ENCODE measurements at regions not wholly inside any gene's neighbourhood (a gene's known extent, or its start where the extent isn't known, plus 50 kb on each side); places are given as distances from the start of the nearest gene placed in this dataset.

DNA sequence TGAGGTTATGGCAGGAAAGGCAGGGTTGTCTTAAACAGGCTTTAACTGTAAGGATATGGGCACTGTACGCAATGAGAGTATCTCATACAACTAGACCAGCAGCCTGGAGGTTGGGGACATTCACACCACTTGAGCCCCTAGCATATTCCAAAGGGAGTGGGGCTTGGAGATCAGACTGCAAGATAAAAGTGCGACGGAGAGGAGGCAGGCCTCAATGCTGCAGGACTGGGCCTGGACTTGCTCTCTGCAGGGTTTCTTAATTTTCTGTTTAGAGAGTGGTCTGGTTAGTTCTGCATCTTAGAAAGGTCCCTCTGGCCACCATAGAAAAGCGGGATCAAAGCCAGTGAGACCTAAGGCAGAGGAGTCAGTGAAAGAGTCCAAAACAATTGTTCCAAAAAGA, 357.7 kb upstream of the NR2F2 start:
- Histone ChIP-seq H3K9ac (ENCODE audit: insufficient read depth, low read depth, low read length) (no peak overlapping the region), H3K36me3 (replicated peaks in 1 of 2; ENCODE audit: control insufficient read depth in 1 of 2, insufficient read depth in 2 of 2, low read length in 2 of 2) (no peaks in the 10 kb centered on the region), H4K20me1 (ENCODE audit: insufficient read depth, low read length) (no peaks in the 10 kb centered on the region), H3K4me2 (ENCODE audit: low read depth, low read length) (no peak overlapping the region), H3K79me2 (ENCODE audit: insufficient read depth, low read length) (no peaks in the 10 kb centered on the region), H3K9me3 (ENCODE audit: low read length) (no peaks in the 10 kb centered on the region), H3K4me1 (ENCODE audit: insufficient read depth, low read length) (no peaks in the 10 kb centered on the region), H3K27ac (ENCODE audit: extremely low read length, insufficient read depth, low read length) (no peak overlapping the region), H3K4me3 (replicated peaks in 1 of 3; ENCODE audit: insufficient read depth in 1 of 3, low read depth in 2 of 3, low read length in 3 of 3) (no peak overlapping the region), H3K27me3 (ENCODE audit: control insufficient read depth in 1 of 2, insufficient read depth in 2 of 2, low read length in 2 of 2) (peaks cover 0 to 5% of the 10 kb centered on the region in 2 experiments; a peak in 1 of 5 replicates), H2AFZ (ENCODE audit: low read length) (no peak overlapping the region)
- no peak for FAIRE-seq
- no peak for DNase-seq (ENCODE audit: low spot score)
- POLR2A ChIA-PET: no interaction called here
- ATAC-seq: no peak
- CTCF ChIA-PET (ENCODE audit: low intra/inter-chr PET ratio, low total read pairs): no interaction called here
- in situ Hi-C loops (cut with HindIII; ENCODE audit: extremely low pct_ligation_motif_present, low pct_unique_long_range_greater_than_20kb): no loop called here
- TF ChIP-seq STAG1 (CRISPR knock-in tag; IDR thresholded peaks at IDR 0.05) (no peak), RBFOX2 (IDR thresholded peaks at IDR 0.05; ENCODE audit: low read depth, low read length) (no peak), ZNF547 (CRISPR knock-in tag; IDR thresholded peaks at IDR 0.05) (no peak), FOXA3 (CRISPR knock-in tag; IDR thresholded peaks at IDR 0.05) (no peak), SIN3A (IDR thresholded peaks at IDR 0.05; ENCODE audit: borderline replicate concordance, low read depth, low read length) (no peak), ZNF777 (CRISPR knock-in tag; IDR thresholded peaks at IDR 0.05) (no peak), RCOR2 (CRISPR knock-in tag; IDR thresholded peaks at IDR 0.05) (no peak), MEF2D (CRISPR knock-in tag; IDR thresholded peaks at IDR 0.05) (no peak), DDIT3 (CRISPR knock-in tag; IDR thresholded peaks at IDR 0.05) (no peak), TMF1 (CRISPR knock-in tag; IDR thresholded peaks at IDR 0.05; ENCODE audit: low read depth) (no peak)
- TF ChIP-seq, protein P1, sequence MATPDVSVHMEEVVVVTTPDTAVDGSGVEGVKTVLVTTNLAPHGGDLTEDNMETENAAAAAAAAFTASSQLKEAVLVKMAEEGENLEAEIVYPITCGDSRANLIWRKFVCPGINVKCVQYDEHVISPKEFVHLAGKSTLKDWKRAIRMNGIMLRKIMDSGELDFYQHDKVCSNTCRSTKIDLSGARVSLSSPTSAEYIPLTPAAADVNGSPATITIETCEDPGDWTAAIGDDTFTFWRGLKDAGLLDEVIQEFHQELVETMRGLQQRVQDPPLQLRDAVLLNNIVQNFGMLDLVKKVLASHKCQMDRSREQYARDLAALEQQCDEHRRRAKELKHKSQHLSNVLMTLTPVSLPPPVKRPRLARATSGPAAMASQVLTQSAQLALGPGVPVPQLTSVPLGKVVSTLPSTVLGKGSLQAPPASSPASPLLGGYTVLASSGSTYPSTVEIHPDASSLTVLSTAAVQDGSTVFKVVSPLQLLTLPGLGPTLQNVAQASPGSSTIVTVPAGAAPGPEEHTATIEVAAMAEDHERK (CRISPR knock-in tag; IDR thresholded peaks at IDR 0.05; ENCODE audit: low read depth): no peak
- TF ChIP-seq, protein P2, sequence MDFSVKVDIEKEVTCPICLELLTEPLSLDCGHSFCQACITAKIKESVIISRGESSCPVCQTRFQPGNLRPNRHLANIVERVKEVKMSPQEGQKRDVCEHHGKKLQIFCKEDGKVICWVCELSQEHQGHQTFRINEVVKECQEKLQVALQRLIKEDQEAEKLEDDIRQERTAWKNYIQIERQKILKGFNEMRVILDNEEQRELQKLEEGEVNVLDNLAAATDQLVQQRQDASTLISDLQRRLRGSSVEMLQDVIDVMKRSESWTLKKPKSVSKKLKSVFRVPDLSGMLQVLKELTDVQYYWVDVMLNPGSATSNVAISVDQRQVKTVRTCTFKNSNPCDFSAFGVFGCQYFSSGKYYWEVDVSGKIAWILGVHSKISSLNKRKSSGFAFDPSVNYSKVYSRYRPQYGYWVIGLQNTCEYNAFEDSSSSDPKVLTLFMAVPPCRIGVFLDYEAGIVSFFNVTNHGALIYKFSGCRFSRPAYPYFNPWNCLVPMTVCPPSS (IDR thresholded peaks at IDR 0.05): no peak
- BruUV-seq (replicated peaks): no TSS peak
- intact Hi-C loops (cut with micrococcal nuclease; ENCODE audit: unreplicated experiment): no loop called here
- 43% methylated on average over 4 of the region's 4 CpGs for WGBS (ENCODE audit: low lambda C conversion rate)
